GM21576 (cell line): ENCODE measurements at regions not wholly inside any gene's neighbourhood (a gene's known extent, or its start where the extent isn't known, plus 50 kb on each side); places are given as distances from the start of the nearest gene placed in this dataset.

Experiments used
- ATAC-seq: cut with Tn5 transposase; IDR thresholded peaks from one replicate; pipeline ENCODE4 v1.9.1; 2021; ENCODE audit warnings: mild to moderate bottlenecking, moderate library complexity; ENCODE audit not compliant: unreplicated experiment

DNA sequence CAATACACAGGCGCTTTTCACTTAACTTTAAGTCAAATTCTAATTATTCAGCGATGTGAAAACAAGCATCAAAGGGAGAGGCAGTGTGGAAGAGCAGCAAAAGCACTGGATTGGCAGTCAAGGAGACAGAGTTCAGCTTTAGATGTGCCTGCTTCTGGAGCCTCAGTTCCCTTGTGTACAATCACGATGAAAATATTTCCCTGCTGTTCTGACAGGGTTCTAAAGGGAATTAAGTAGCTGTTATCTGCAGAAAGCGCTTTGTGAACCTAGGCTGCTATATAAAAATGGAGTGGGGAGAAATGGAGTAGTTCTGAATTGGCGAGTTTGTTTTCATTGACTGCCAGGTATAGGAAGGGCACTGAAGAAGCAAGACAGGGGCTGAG, 237.8 kb upstream of the SP8 start:
- no peak for ATAC-seq

DNA sequence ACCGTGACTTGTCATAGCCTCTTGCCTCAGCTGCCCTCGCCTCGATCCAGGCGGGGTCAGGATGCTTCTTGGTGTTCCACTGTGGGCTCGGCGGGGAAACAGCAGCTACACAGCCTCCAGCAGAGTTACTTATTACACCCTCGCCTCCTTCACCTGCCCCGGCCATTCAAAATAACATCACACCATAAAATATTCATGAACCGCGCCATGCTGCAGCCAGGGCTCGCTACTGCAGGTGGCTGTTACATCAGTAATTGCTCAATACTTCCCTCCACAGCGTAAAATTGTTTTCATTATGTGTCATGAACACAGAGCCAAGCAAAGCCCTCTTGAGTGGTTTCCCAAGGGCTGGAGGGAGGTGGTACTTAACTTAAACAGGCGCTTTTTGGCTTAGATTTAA, 241.5 kb upstream of the SP8 start:
- no peak for ATAC-seq

DNA sequence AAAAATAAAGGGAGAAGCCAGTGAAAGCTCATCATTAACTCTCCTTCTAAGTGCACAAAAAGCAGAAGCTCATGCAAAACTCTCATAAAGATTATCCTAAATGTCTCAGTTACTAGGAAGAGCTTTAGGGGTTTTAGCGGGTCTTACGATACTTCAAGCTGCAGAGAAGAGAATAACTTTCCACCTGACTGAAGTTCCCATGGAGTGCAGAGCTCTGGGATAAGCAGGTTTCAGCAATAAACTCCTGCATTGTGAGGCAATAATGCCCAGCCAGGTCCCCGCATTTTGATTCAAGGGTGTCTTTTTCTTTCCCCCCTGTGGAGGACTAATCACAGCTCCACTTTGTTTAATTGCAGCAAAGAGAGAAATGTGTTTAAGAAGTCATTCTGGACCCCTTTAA, 241.9 kb upstream of the SP8 start:
- no peak for ATAC-seq

DNA sequence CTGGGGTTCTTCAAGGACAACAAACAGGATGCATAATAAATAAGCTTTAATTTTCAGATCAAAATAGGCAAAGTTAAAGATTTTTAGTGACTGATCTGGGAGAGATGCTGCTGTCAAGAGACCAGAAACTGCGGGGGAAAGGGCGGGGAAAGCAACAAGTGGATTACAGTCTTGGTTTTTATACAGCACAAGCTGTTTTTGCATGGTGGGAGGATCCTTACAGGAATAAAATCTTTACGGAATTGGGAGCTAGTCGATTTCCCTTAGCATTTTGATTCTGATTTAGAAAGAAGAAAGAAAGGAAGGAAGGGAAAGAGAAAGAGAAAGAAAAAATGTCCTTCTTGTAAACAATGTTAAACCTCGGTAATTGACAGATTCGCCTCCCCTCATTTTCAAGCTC, 242.3 kb upstream of the SP8 start:
- no peak for ATAC-seq

DNA sequence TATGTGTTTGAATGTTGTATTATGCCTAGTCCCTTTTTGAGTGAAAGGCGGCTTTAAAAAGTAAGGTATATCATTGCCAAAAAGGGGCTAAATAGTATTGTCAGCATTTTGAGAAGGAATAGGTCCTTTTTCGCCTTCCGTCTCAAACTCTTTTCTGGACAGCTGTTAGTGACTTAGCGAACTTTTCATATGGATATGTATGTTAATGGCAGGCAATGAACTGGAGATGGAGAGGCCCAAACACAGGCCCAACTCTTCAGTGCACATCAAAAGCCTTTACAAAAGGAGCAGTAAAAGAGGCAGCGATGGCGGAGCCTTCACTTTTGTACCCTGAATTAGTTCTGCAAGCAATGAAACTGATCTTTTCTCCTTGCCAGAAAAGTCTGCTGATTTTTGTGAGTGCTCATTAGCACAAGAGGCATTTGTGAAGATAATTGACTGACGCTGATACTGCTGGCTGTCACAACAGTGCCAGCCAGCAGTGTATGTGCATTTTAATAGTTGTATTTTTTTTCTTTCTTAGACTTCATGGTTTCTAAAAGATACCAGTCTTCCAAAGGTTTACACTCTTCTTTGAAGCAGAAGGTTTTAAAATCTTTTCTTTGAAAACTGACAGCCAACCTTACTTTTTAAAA, 243.7 kb upstream of the SP8 start:
- no peak for ATAC-seq

DNA sequence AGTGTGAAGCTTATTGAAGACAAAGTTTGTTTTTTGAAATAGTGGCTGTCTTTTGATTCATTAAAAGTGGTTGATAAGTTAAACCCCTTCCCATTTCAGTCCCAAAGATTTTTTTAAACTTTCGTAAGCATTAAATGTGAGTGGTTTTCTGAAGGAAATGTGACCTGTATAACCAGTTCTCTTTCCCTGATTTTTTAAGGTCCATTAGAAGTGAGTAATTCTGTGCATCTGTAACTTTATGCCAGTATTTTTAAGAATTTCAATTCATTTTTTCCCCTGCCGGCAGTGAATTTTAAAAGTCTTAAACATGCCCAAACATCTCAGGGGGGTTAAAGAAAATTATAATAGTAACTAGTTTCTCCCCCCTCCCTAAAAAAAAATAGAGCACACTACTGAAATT, 254.6 kb upstream of the SP8 start:
- ATAC-seq: no peak

DNA sequence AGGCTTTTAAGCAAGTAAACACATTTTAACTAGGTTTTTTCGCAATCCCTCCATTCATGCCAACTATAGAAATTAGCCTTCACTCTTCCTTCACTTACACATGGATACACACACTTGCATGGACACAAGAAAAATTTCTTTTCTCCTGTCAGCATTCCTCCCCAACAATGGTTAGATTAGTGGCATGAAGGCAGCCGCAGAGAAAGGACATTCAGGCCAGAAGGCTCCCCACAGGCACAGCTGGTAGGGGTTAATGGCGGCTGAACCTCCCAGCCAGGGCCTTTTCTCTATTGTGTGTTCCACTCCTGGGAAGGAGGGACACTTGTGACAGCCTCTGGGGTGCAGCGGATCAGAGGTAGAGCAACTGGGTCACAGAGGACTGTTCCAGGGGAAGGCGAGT, 255.0 kb upstream of the SP8 start:
- no peak for ATAC-seq

DNA sequence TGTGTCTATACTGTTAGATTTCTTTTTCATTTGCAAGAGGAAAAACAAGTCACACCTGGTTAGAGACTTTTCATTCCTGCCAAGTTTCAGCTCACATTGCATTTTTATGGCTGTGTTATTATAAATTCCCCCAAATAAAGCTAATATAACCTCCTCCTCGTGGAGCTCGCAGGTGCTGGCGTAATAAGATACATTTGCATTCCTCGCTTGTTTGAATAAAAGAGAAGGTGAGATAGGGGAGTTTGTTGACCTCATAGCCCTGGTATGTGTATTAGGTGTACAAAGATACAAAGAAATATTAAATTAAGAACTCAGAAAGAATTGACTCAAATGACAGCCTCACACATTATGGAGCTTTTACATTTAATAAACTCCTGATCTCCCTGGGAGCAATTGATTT, 257.7 kb upstream of the SP8 start:
- no peak for ATAC-seq

DNA sequence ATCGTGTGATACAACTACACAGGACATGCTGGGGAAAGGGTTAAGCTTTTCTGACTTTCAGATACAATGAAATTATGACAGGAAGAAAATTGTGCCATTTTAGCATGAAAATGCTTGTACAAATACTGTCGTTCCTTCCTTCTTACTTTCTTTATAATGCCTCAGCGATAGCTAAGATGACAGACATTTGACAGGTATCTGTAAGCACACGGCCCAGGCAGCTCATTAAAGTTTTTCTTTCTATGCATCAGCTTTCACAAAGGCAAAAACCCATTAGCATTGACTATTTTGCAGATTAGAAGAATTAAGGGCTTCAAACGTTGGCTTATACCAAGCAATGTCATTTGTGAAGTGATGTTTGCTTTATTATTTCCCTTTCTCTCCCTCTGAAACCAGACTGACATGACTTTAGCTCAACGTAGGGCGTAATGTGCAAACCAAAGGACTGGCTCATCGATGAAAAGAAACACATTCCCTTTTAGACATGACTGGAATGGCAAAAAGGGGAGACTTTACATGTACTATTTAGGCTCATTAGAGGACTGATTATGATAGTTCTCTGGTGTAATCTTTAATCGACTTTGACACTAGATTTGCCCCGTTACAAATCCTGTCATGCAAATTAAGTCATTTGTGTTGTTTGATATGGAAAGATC, 258.4 kb upstream of the SP8 start:
- ATAC-seq: no peak

DNA sequence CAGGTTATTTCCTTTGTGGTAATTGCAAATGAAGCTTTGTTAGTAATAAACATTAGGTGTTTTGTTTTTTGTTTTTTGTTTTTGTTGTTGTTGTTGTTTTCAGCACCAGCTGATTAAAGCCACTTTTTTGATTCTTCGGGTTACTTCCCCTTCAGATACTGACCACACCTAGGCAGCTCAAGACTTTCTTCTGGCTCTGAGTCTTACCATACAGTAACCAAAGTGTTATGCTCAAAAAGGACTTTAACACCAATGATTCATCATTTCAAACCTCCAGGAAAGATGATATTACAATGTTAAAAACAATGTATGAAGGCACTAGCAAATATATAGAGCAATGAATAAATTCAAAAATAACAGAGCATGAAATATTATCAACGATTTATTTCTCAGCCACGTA, 265.2 kb upstream of the SP8 start:
- ATAC-seq: no peak

DNA sequence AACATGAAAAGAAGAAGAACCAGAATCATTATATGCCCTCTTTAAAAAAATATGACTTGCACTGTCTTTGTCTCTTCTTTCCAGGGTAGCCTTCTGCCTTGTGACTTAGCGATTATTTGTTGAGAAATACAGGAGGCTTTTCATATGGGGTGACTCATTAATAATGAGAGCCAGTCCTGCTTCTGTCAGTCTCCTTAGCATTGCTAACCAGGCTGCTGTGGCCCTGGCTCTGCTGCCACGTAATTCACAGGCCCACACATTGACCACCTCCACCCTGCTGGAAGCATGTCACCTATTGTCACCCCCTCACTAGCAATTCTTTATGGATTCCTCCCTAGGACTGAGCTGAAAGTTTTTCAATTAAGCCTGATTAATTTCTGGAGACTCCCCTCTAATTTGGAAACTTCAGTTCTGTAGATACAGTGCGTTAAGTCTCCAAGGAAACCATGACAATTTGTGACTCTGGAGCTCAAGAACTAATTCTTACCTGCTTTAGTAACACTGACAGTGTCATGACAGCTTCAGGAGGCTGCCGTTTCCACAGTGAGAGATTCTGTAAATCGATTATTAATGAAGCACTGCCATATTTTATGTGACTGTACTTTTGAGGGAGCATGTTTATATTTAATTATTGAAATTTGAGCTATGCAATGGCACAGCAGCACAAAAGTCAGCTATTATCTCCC, 267.9 kb upstream of the SP8 start:
- no peak for ATAC-seq

DNA sequence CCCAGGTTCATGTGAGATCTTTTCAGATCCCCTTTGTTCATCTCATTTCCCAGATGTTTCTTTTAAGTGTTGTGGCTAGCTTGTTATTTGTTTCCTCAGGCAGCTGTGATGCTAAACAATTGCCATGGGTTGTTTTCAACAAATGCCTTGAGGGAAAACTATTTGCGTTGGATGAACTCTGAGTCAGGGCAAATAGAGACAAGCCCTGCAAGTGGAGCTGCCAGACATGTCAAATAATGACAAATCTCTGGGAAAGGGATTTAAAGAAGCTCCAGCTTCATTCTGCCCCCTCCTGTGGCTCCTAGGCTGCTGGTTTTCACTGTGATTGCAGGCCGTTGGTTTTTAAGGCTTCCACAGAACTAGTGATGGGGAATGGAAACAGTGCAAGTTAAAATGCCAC, 272.4 kb upstream of the SP8 start:
- ATAC-seq: no peak

DNA sequence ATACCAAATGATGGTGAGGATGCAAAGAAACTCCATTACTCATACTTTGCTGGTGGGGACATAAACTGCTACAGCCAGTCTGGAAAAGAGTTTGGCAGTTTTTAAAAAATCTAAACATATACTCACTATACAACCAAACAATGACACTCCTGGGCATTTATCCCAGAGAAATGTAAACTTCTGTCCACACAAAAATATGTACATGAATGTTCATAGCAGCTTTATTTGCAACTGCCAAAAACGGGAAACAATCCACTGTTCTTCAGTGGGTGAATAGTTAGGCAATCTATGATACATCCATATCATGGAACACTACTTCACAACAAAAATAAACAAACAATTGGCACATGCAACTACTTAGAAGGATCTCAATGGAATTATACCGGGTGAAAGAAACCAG, 276.4 kb upstream of the SP8 start:
- ATAC-seq: no peak

DNA sequence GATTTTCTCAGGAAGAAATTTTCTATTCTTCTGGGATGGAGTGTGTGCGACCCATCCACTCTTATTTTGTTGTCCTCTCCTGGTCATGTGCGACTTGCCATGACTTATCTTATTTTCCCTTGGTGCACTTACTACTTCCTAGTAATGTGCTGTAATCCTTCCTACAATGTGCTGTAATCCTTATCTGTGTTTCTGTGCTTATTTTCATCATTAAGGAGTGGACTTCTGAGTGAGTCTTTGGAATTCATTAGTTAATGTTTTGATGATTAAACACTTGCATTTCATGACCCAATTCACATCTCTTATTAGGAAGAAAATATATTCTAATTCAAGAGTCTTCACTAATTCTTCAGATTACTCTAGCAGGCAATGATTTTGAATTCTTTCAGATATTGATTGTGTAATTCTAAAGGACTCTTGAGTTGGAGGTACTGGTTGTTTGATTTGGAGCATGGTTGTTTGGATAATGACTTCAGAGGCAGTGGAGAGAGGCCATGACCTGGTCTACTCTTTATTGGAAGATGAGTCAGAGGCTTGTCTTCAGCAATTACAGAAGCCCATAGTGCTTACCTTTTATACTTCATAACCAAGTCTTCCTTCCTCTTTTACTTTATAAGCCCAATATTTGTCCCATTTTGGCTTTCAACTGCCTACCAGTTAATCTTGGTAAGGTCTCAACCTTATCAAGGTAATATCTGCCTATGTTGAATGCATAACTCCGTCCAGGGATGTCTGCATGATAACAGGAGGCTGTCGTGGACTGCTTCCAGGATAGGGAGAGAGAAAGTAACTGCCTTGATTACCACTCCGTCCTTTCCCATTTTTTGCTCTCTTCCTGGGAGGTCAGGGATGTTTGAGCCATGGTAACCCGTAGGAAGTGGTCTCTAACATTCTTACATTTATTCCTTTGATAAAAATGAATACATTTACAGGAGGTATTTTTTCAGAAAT, 278.3 kb upstream of the SP8 start:
- ATAC-seq: no peak

DNA sequence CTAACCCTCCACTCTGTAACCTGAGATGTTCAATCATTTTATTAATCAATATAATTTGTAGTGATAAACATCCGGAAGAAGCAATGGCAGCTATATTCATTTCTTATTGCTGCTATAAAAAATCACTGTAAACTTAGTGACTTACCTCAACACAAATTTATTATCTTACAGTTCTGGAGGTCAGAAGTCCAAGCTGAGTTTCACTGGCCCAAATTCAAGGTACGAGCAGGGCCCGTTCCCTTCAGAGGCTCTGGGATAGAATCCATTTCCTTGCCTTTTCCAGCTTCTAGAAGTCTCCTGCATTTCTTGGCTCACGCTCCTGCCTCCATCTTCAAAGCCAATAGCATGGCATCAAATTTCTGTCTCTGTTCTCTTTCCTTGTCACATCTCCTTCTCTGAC, 279.5 kb upstream of the SP8 start:
- ATAC-seq: no peak

DNA sequence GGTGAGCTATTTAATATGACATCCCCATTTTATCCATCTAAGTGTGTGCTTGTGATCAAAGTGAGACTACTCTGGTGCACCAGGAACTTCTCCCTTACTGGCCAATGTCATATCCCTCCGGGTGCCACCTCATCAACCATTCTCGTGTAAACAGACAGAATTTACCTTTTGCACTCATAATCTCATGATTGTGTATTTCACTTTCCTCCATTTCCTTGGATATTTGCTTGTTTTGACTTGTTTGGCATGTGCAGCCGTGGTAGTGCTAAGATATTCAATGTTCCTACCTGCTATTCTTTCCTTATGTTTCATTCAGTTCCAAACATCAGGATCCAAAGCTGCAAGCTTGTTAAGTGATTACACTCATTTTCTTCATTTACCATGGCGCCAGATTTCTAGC, 280.5 kb upstream of the SP8 start:
- no peak for ATAC-seq

DNA sequence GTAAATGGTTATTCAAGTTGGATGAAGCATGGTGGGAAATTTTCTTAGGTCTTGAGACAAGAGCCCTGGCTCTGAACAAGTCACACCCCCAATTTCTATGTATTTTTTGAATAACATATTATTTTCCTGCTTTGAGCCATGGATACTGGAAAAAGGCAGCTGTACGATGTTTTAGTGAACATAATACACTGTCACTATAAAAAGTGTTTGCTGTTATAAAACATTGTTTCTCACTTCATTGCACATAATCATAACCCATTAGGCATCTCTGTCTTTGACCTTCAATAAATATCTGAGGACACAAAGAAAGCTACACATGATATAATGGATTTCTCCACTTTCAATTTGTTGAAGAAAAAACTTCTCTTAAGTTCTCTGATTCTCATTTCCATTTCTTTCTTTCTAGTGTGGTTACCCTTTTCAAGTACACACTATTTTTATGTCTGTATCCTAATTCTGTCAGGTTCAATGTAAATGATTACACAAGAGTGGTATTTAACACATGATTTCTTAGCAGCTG, 283.9 kb upstream of the SP8 start:
- ATAC-seq: no peak

DNA sequence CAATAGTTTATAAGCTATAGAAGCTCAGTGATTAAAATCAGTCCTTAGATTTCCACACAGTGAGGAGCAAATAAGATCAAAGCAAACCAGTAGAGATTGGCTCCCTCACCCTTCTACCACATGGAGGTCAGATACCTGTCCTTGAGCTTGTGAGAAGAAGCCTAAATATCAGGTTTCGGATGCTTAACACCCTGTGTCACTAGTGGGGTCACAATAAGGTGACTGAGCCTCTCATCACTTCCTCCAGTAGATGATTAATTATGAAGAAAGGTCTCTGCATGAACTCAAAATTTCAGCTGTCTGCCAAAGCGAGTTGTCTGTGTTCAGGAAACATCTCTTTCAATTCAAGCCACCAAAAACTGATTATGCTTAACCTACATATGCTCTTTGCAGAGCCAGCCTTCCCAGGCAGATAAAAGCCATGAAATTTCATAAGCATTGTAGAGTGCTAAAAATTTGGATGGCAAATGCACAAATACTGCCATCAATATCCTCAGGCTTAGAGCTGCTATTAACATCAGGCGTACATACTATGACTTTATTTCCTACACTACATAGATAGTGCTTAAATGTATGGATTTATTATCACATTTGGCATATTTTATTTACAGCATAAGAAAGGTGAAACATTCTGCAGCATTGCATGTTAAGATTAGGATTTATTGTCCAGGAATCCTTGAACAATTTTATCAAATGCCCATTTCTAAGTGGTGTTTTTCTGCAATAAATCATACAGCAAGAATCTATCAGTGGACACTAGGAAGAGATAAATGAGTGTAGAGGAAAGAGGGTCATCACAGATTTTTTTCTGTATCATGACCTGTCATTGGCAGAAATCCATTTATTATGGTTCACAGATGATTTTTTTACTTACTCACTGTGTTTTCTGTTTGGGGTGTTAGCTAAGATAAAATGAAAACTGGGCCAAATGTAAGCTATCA, 285.1 kb upstream of the SP8 start:
- no peak for ATAC-seq

DNA sequence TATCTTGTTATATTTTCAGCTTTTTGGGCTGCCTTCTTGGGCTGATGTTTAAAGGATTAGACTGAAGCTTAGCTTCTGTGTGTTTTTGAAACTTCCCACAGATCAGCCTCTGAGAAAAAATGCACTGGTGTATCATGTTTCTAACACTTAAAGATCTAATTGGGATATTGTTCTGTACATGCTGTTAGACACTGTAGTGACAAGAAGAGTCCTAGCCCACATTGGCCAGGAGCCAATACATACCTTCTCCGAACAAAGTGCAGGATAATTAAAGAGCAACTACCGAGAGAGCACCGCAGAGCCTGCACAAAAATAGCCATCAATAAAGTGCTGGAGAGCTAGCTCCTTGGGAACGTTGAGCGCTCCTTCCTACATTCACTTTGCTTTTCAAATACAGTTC, 289.4 kb upstream of the SP8 start:
- no peak for ATAC-seq

DNA sequence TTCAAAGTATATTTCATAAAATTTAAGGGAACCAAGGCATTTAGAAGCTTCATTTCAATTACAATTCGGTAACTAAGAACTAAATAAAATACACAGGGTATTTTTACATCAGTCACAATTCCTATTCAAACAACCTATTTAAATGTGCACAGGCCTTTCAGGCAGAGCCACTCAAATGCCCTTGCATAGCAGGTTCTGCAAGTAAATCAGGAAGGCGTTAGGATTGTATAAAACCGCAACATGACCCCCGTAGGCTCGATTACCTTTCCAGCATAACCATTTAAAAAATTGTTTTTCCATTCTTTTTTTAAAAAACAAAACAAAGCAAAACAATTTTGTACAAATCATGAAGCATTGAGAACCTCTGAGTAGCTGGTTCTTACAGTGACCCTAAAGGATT, 289.9 kb upstream of the SP8 start:
- no peak for ATAC-seq
